GM03348 (cell line): ENCODE measurements at regions not wholly inside any gene's neighbourhood (a gene's known extent, or its start where the extent isn't known, plus 50 kb on each side); places are given as distances from the start of the nearest gene placed in this dataset.
A peak's percentile ranks its signal among the peaks of the same experiment; 100 is the strongest.

Experiments
- DNase-seq: peaks from one replicate; pipeline ENCODE4 v3.0.0; 2012; ENCODE audit warnings: low spot score

GRCh38 chr10:43781480-43782361 lies 133.0 kb upstream of the ZNF32 start:
- DNase-seq, result no peak

GRCh38 chr10:43778571-43778970 lies 129.9 kb upstream of the ZNF32 start:
- DNase-seq, result no peak

GRCh38 chr10:43775384-43775783 lies 126.7 kb upstream of the ZNF32 start:
- DNase-seq, result no peak

- no peak for DNase-seq
These were observed 125.6 kb upstream of the ZNF32 start for GRCh38 chr10:43774234-43774769.

GRCh38 chr10:43773736-43774135 lies 125.1 kb upstream of the ZNF32 start:
- no peak for DNase-seq

- DNase-seq, result no peak
These were observed 123.5 kb upstream of the ZNF32 start for GRCh38 chr10:43772171-43772570.

- no peak for DNase-seq
These were observed 123.0 kb upstream of the ZNF32 start for GRCh38 chr10:43771675-43772074.

GRCh38 chr10:43765516-43765915 lies 116.8 kb upstream of the ZNF32 start:
- no peak for DNase-seq

GRCh38 chr10:43763846-43764245 lies 115.2 kb upstream of the ZNF32 start:
- no peak for DNase-seq

- no peak for DNase-seq
These were observed 111.8 kb upstream of the ZNF32 start for GRCh38 chr10:43760514-43760913.

- DNase-seq, result no peak
These were observed 110.5 kb upstream of the ZNF32 start for GRCh38 chr10:43759216-43759615.

GRCh38 chr10:43756341-43756740 lies 107.7 kb upstream of the ZNF32 start:
- DNase-seq, result no peak

GRCh38 chr10:43754569-43755260 lies 106.0 kb upstream of the ZNF32 start:
- no peak for DNase-seq

GRCh38 chr10:43753397-43754061 lies 104.8 kb upstream of the ZNF32 start:
- no peak for DNase-seq

GRCh38 chr10:43752682-43753081 lies 104.0 kb upstream of the ZNF32 start:
- no peak for DNase-seq

GRCh38 chr10:43751646-43752045 lies 103.0 kb upstream of the ZNF32 start:
- DNase-seq, result no peak

- DNase-seq, result no peak
These were observed 101.4 kb upstream of the ZNF32 start for GRCh38 chr10:43749940-43750552.

- no peak for DNase-seq
These were observed 100.5 kb upstream of the ZNF32 start for GRCh38 chr10:43749145-43749576.

GRCh38 chr10:43748560-43748959 lies 99.9 kb upstream of the ZNF32 start:
- no peak for DNase-seq

- DNase-seq, result no peak
These were observed 98.2 kb upstream of the ZNF32 start for GRCh38 chr10:43746906-43747305.

GRCh38 chr10:43739161-43739560 lies 90.5 kb upstream of the ZNF32 start:
- DNase-seq, result peak; percentile 62

GRCh38 chr10:43737003-43737402 lies 88.3 kb upstream of the ZNF32 start:
- no peak for DNase-seq
